Spleen (tissue), 11 donors: ENCODE measurements at regions not wholly inside any gene's neighbourhood (a gene's known extent, or its start where the extent isn't known, plus 50 kb on each side); places are given as distances from the start of the nearest gene placed in this dataset.

Source experiments
- DNase-seq: peaks from one replicate; pipeline ENCODE4 v3.0.0-alpha.2; 2020
- H3K27ac ChIP-seq, 8 donors: fragments of 200-600 bp; sonication (generic) in 7 of 8; 1 replicate in 4 of 8; 2 replicates in 4 of 8; pipeline versions ENCODE4 v1.5.0 to v1.8.0; 2016 to 2021; ENCODE audit warnings: inconsistent platforms in 4 of 8, mild to moderate bottlenecking in 4 of 8, moderate library complexity in 1 of 8
- H3K27me3 ChIP-seq, 7 donors: fragments of 200-600 bp; sonication (generic) in 6 of 7; replicated peaks in 1 of 7; 1 replicate in 4 of 7; 2 replicates in 3 of 7; pipeline versions ENCODE4 v1.5.0 to v1.8.0; 2016 to 2021; ENCODE audit warnings: inconsistent platforms in 3 of 7, mild to moderate bottlenecking in 1 of 7
- H3K36me3 ChIP-seq, 6 donors: fragments of 200-600 bp; sonication (generic) in 5 of 6; 1 replicate in 4 of 6; 2 replicates in 2 of 6; pipeline versions ENCODE4 v1.5.0 to v1.8.0; 2016 to 2021; ENCODE audit warnings: inconsistent platforms in 2 of 6
- H3K4me1 ChIP-seq, 6 donors: fragments of 200-600 bp; sonication (generic) in 5 of 6; 1 replicate in 3 of 6; 2 replicates in 3 of 6; pipeline versions ENCODE4 v1.5.0 to v1.8.0; 2016 to 2021; ENCODE audit warnings: inconsistent platforms in 3 of 6
- H3K4me3 ChIP-seq, 8 donors: fragments of 200-600 bp; sonication (generic) in 7 of 8; 1 replicate in 4 of 8; 2 replicates in 4 of 8; pipeline versions ENCODE4 v1.5.0 to v1.8.0; 2016 to 2021; ENCODE audit warnings: inconsistent platforms in 4 of 8, mild to moderate bottlenecking in 4 of 8, moderate library complexity in 2 of 8
- H3K9me3 ChIP-seq, 8 donors: fragments of 200-600 bp; sonication (generic) in 7 of 8; 1 replicate in 4 of 8; 2 replicates in 4 of 8; pipeline versions ENCODE4 v1.5.0 to v1.8.0; 2016 to 2021; ENCODE audit warnings: inconsistent platforms in 4 of 8
- POLR2A ChIP-seq, 3 donors: fragments of 450-650 bp; IDR thresholded peaks; one replicate each; pipeline ENCODE4 v1.5.1; 2017; ENCODE audit warnings: antibody characterized with exemption in 3 of 3, mild to moderate bottlenecking in 1 of 3
- POLR2AphosphoS5 ChIP-seq, 3 donors: sonication (generic); formaldehyde crosslinking; IDR thresholded peaks; one replicate each; pipeline ENCODE4 v1.5.1; 2017; ENCODE audit warnings: antibody characterized with exemption in 3 of 3
- WGBS, 5 donors: extraction: QIAGEN DNeasy Blood & Tissue Kit in 3 of 5; methylation state at CpG; one replicate each; pipeline versions ENCODE4 v1.1.5 to v1.1.7; 2013 to 2018; 5-methylcytosine and 5-hydroxymethylcytosine counted together
- intact Hi-C: fragments of 100-400 bp; cut with DNase I; formaldehyde crosslinking; loops from one replicate; pipeline ENCODE4 v1.15.0; 2023; ENCODE audit warnings: low total_unique reads
- TF ChIP-seq, protein P1 (sequence below), 11 experiments: fragments of 200-600 bp in 7 of 11; fragments of 450-650 bp in 4 of 11; sonication (generic) in 4 of 11; IDR thresholded peaks in 8 of 11; conservative IDR thresholded peaks in 3 of 11; 1 replicate in 7 of 11; 2 replicates in 4 of 11; pipeline versions ENCODE4 v1.4.0 to v1.8.0; 2016 to 2021; ENCODE audit warnings: antibody characterized with exemption in 11 of 11, inconsistent platforms in 4 of 11, mild to moderate bottlenecking in 1 of 11
- donor health status: healthy with polysubstance abuse.
- donor health status: DM: no; HTN: no; CAD: no; lungs with moderate emphysema.
- donor health status: DM: no; HTN: no; CAD: no.
- donor health status: Bipolar disorder and iron deficiency.
- donor health status: healthy.
- donor health status: DM: no; HTN: no; CAD: no.
- donor health status: DM: yes; HTN: yes; CAD: no.

DNA sequence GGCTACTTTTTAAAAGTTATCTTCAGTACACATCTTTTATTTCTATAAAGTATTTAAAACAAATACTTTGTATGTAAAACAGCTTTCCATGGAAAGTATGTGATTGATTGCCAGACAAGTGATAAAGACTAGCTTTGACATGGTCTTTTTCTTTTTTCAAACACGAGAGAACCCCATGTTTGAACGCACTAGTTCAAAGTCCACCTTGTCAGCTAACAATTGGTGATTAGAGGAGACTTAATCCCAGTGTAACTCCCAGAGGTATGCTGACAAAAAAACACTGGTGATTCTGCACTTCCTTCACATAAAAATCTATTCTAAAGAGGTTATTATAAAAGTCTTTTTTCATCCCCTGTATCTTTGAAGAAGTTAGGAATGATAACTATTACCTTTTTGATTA is 438.1 kb downstream of the GJA1 start:
- H3K4me1 ChIP-seq: no peaks in the 10 kb centered on the region
- no peaks in the 10 kb centered on the region for H3K36me3 ChIP-seq
- DNase-seq: no peak
- intact Hi-C loops: no loop called here
- no peak overlapping the region for H3K4me3 ChIP-seq
- TF ChIP-seq POLR2A (IDR thresholded peaks at IDR 0.05): no peak
- no peak for TF ChIP-seq POLR2AphosphoS5 (IDR thresholded peaks at IDR 0.05)
- TF ChIP-seq, protein P1, sequence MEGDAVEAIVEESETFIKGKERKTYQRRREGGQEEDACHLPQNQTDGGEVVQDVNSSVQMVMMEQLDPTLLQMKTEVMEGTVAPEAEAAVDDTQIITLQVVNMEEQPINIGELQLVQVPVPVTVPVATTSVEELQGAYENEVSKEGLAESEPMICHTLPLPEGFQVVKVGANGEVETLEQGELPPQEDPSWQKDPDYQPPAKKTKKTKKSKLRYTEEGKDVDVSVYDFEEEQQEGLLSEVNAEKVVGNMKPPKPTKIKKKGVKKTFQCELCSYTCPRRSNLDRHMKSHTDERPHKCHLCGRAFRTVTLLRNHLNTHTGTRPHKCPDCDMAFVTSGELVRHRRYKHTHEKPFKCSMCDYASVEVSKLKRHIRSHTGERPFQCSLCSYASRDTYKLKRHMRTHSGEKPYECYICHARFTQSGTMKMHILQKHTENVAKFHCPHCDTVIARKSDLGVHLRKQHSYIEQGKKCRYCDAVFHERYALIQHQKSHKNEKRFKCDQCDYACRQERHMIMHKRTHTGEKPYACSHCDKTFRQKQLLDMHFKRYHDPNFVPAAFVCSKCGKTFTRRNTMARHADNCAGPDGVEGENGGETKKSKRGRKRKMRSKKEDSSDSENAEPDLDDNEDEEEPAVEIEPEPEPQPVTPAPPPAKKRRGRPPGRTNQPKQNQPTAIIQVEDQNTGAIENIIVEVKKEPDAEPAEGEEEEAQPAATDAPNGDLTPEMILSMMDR (IDR thresholded peaks at IDR 0.05 in 8 of 11, conservative IDR thresholded peaks at IDR 0.05 in 3 of 11): no peak
- no peaks in the 10 kb centered on the region for H3K9me3 ChIP-seq
- 74 to 87% (median 78%) methylated on average over 2 of the region's 2 CpGs for WGBS, 5 donors
- no peak overlapping the region for H3K27ac ChIP-seq
- H3K27me3 ChIP-seq: no peaks in the 10 kb centered on the region

DNA sequence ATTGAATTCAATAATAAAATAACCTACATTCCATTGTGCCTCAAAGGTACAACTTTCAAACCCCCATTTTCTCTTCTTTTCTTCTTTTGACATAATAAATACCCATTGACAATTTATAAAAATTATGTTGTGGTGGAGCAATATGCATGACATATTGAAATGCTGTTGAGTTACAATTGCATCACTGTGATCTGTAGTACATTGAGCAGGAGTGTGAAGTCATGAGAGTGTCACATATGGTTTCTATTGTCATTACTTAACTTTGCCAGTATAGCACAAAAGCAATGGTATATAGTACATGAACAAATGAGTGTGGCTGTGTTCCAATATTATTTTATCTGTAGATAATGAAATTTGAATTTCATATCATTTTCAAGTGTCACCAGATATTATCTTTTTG is 441.3 kb downstream of the GJA1 start:
- no peak overlapping the region for H3K4me3 ChIP-seq
- no peak for DNase-seq
- no peaks in the 10 kb centered on the region for H3K27me3 ChIP-seq
- no peaks in the 10 kb centered on the region for H3K4me1 ChIP-seq
- H3K36me3 ChIP-seq: no peaks in the 10 kb centered on the region
- TF ChIP-seq, protein P1 (IDR thresholded peaks at IDR 0.05 in 8 of 11, conservative IDR thresholded peaks at IDR 0.05 in 3 of 11): no peak
- no peak for TF ChIP-seq POLR2A (IDR thresholded peaks at IDR 0.05)
- TF ChIP-seq POLR2AphosphoS5 (IDR thresholded peaks at IDR 0.05): no peak
- H3K9me3 ChIP-seq: no peaks in the 10 kb centered on the region
- intact Hi-C loops: no loop called here
- H3K27ac ChIP-seq: no peak overlapping the region

DNA sequence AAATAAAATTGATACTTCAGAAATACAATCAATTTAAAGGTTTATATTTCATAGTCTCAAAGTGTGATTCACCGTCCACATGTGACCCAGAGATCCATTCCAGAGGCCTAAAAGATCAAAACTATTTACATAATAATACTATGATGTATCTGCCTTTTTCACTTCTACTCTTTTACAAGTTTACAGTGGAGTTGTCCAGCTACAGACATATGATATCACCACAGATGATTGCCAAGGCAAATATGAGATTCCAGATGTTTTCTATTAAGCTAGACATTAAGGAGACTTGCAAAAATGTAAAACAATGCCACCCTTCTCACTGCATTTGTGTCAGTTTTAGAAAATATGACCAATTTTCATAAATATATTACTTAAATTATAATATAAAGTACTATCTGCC is 443.7 kb downstream of the GJA1 start:
- TF ChIP-seq POLR2A (IDR thresholded peaks at IDR 0.05): no peak
- no peak for TF ChIP-seq POLR2AphosphoS5 (IDR thresholded peaks at IDR 0.05)
- TF ChIP-seq, protein P1 (IDR thresholded peaks at IDR 0.05 in 8 of 11, conservative IDR thresholded peaks at IDR 0.05 in 3 of 11): no peak

DNA sequence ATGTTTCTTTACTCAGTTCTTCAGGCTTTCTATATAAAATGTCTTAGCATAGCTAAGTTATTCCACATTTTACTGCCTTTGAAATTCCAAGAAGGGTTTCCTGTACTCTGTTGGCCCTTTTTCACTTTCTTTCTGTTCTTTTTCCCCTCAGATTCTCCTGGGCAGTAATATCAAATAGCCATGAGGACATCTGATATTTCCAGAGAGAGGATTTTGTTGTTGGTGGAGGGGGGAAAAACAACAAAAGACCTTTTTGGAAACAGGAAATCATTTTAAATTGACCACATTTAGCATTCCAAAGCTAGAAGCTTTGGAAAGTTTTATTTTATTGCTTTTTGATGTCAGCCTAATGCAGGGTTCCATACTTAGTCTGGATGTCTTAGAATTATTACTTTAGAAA is 445.4 kb downstream of the GJA1 start:
- no peaks in the 10 kb centered on the region for H3K36me3 ChIP-seq
- TF ChIP-seq POLR2AphosphoS5 (IDR thresholded peaks at IDR 0.05) (no peak), POLR2A (IDR thresholded peaks at IDR 0.05) (no peak)
- TF ChIP-seq, protein P1 (IDR thresholded peaks at IDR 0.05 in 8 of 11, conservative IDR thresholded peaks at IDR 0.05 in 3 of 11): no peak
- intact Hi-C loops: no loop called here

More for the DNA sequence above, 443.7 kb downstream of the GJA1 start:
- intact Hi-C loops: no loop called here
- no peak overlapping the region for H3K4me3 ChIP-seq
- no peak overlapping the region for H3K27ac ChIP-seq
- H3K36me3 ChIP-seq: no peaks in the 10 kb centered on the region
- H3K4me1 ChIP-seq: no peaks in the 10 kb centered on the region
- 61 to 89% (median 80%) methylated on average over 1 of the region's 1 CpG for WGBS, 5 donors
- H3K9me3 ChIP-seq: no peaks in the 10 kb centered on the region
- no peak for DNase-seq
- H3K27me3 ChIP-seq: no peaks in the 10 kb centered on the region

More for the DNA sequence above, 445.4 kb downstream of the GJA1 start:
- Histone ChIP-seq H3K4me1 (no peaks in the 10 kb centered on the region), H3K27me3 (no peaks in the 10 kb centered on the region), H3K9me3 (no peaks in the 10 kb centered on the region), H3K27ac (no peak overlapping the region), H3K4me3 (no peak overlapping the region)
- no peak for DNase-seq
